Colonic mucosa (tissue), 4 donors: ENCODE measurements at regions not wholly inside any gene's neighbourhood (a gene's known extent, or its start where the extent isn't known, plus 50 kb on each side); places are given as distances from the start of the nearest gene placed in this dataset.
A peak's percentile ranks its signal among the peaks of the same experiment; 100 is the strongest.

ENCODE experiments used
- DNase-seq: peaks from one replicate; pipeline ENCODE4 v3.0.0-alpha.2; 2020
- H3K27ac ChIP-seq: fragments of 200-600 bp; one replicate; pipeline ENCODE4 v1.8.0; 2021
- H3K27me3 ChIP-seq: fragments of 200-600 bp; one replicate; pipeline ENCODE4 v1.8.0; 2021
- H3K36me3 ChIP-seq: fragments of 200-600 bp; one replicate; pipeline ENCODE4 v1.8.0; 2021
- H3K4me1 ChIP-seq: fragments of 200-600 bp; one replicate; pipeline ENCODE4 v1.8.0; 2021; ENCODE audit warnings: mild to moderate bottlenecking
- H3K4me3 ChIP-seq: fragments of 200-600 bp; one replicate; pipeline ENCODE4 v1.8.0; 2021
- H3K9ac ChIP-seq, 2 donors: one replicate each; pipeline ENCODE4 v1.7.0; 2013; ENCODE audit warnings: control low read depth in 2 of 2, low read depth in 2 of 2, low read length in 2 of 2
- H3K9me3 ChIP-seq: fragments of 200-600 bp; one replicate; pipeline ENCODE4 v1.8.0; 2021
- intact Hi-C: fragments of 100-400 bp; cut with DNase I; formaldehyde crosslinking; loops from one replicate; pipeline ENCODE4 v1.14.1; 2022
- TF ChIP-seq, protein P1 (sequence below): fragments of 200-600 bp; IDR thresholded peaks from one replicate; pipeline ENCODE4 v1.8.0; 2022; ENCODE audit warnings: antibody characterized with exemption, mild to moderate bottlenecking
- donor health status: healthy.
- donor health status: DM: no; HTN: no; CAD: no.
- donor health status: DM: no; HTN: no; CAD: no.

DNA sequence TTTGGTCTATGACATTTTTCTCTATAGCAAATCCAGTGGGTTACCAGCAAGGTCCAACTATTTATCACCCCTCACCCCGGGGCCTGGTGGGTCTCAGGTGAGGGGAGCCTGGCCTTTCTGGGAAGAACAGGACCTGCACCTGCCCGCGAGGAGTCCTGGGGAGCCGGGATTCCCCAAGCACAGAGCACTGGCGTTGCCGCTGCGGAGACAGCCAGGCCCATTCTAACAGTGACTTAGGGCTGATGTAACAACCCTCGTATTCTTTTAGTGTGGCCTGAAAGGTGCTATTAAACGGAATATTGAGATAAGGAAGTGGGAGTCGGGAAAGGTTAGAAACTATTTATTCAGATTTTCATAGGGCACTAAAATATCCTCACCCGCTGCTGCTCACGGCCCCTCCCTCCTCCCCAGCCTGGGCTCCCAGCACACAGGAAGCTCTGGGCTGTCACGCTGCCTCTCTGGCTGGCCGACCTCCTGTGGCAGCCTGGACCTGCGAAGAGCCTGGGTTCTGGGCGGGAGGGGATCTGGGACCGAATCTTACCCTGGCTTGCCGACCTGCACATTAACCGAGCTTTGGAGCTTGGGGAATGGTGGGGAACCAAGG lies 141.2 kb downstream of the MIAT start:
- TF ChIP-seq, protein P1, sequence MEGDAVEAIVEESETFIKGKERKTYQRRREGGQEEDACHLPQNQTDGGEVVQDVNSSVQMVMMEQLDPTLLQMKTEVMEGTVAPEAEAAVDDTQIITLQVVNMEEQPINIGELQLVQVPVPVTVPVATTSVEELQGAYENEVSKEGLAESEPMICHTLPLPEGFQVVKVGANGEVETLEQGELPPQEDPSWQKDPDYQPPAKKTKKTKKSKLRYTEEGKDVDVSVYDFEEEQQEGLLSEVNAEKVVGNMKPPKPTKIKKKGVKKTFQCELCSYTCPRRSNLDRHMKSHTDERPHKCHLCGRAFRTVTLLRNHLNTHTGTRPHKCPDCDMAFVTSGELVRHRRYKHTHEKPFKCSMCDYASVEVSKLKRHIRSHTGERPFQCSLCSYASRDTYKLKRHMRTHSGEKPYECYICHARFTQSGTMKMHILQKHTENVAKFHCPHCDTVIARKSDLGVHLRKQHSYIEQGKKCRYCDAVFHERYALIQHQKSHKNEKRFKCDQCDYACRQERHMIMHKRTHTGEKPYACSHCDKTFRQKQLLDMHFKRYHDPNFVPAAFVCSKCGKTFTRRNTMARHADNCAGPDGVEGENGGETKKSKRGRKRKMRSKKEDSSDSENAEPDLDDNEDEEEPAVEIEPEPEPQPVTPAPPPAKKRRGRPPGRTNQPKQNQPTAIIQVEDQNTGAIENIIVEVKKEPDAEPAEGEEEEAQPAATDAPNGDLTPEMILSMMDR = no peak
- Histone ChIP-seq H3K9me3 (no peaks in the 10 kb centered on the region), H3K27me3 (no peaks in the 10 kb centered on the region), H3K4me3 (no peak overlapping the region), H3K4me1 (no peaks in the 10 kb centered on the region), H3K27ac (no peak overlapping the region), H3K9ac (no peak overlapping the region), H3K36me3 (no peaks in the 10 kb centered on the region)
- peak; percentile 44 for DNase-seq
- intact Hi-C loops = no loop called here

DNA sequence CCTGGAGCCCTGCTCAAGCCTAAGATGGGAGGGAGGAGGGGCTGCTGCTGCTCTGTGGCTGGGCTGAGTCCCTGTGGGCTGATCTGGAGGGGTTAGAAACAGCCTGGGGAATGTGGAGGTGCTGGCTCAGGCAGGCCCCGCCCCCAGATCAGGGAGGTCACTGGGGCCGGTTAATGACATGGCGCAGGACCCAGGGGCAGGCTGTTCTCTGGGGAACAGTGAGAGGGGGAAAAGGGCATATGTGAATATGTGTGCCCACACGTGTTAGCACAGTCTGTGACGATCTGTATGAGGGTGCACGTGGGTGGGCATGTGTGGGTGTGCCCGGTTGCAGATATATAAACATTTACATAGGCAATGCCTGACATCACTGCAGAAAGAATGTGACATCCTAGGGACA lies 143.5 kb downstream of the MIAT start:
- no peak for DNase-seq
- H3K4me3 ChIP-seq = no peak overlapping the region
- no peaks in the 10 kb centered on the region for H3K36me3 ChIP-seq
- H3K4me1 ChIP-seq = no peaks in the 10 kb centered on the region
- H3K27ac ChIP-seq = no peak overlapping the region
- H3K9me3 ChIP-seq = no peaks in the 10 kb centered on the region
- intact Hi-C loops = no loop called here
- TF ChIP-seq, protein P1 = no peak
- H3K27me3 ChIP-seq = no peaks in the 10 kb centered on the region
- H3K9ac ChIP-seq = no peak overlapping the region

- TF ChIP-seq, protein P1 = no peak
- H3K4me1 ChIP-seq = no peaks in the 10 kb centered on the region
- no peaks in the 10 kb centered on the region for H3K36me3 ChIP-seq
- DNase-seq = no peak
- intact Hi-C loops = no loop called here
- H3K9ac ChIP-seq = no peak overlapping the region
- H3K4me3 ChIP-seq = no peak overlapping the region
- no peaks in the 10 kb centered on the region for H3K27me3 ChIP-seq
- no peaks in the 10 kb centered on the region for H3K9me3 ChIP-seq
- H3K27ac ChIP-seq = no peak overlapping the region
Observed at GRCh38 chr22:26801449-26801848, 144.1 kb downstream of the MIAT start.

DNA sequence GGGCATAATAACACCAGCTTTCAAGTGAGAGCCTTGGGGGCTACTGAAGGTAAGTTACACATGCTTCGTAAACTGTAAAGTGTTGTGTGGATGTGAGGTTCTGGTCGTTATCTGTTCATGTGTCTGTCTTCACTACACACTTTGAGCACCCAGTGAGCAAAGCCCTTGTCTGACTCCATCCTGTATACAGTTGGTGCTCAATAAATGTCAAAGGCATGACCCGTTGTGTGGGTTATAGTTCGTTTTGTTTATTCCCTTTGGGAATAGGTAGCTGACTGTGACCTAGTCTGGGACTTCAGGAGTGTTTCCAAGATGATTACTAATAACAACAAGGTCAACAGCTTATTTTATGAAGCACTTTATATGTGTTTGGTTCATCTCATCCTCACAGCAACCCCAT lies 146.9 kb downstream of the MIAT start:
- H3K36me3 ChIP-seq = no peaks in the 10 kb centered on the region
- H3K4me1 ChIP-seq = no peaks in the 10 kb centered on the region
- intact Hi-C loops = no loop called here
- DNase-seq = no peak
- H3K9me3 ChIP-seq = no peaks in the 10 kb centered on the region
- TF ChIP-seq, protein P1 = no peak
- no peak overlapping the region for H3K27ac ChIP-seq
- no peaks in the 10 kb centered on the region for H3K27me3 ChIP-seq
- H3K9ac ChIP-seq = no peak overlapping the region
- no peak overlapping the region for H3K4me3 ChIP-seq

GRCh38 chr22:26804911-26805539 lies 147.6 kb downstream of the MIAT start:
- intact Hi-C loops = no loop called here
- Histone ChIP-seq H3K4me1 (no peaks in the 10 kb centered on the region), H3K9ac (no peak overlapping the region), H3K27me3 (no peaks in the 10 kb centered on the region), H3K27ac (no peak overlapping the region), H3K9me3 (no peaks in the 10 kb centered on the region), H3K36me3 (no peaks in the 10 kb centered on the region), H3K4me3 (no peak overlapping the region)
- TF ChIP-seq, protein P1 = no peak
- DNase-seq = no peak
